ENCODE measurements at regions not wholly inside any gene's neighbourhood (a gene's known extent, or its start where the extent isn't known, plus 50 kb on each side); places are given as distances from the start of the nearest gene placed in this dataset.

DNA sequence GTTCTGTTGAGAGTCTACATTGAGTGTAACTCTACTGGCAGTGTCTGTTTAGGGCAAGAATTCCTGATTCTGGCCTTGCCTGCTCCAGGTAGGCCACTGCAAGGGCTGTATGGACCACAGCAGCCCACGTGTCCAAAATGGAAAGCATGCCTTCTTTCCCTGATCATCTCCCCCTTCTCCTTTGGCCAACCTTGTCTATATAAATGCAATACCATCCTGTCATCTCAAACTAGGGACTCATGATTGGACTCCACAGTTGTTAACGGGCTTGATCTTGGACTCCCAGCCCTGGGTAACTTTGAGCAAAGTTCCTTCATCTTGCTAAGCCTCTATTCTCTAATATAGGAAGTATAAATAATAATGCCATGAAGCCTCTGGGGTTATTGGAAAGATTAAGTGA is 533.6 kb downstream of the BNC2 start:
- TF ChIP-seq, protein P1, sequence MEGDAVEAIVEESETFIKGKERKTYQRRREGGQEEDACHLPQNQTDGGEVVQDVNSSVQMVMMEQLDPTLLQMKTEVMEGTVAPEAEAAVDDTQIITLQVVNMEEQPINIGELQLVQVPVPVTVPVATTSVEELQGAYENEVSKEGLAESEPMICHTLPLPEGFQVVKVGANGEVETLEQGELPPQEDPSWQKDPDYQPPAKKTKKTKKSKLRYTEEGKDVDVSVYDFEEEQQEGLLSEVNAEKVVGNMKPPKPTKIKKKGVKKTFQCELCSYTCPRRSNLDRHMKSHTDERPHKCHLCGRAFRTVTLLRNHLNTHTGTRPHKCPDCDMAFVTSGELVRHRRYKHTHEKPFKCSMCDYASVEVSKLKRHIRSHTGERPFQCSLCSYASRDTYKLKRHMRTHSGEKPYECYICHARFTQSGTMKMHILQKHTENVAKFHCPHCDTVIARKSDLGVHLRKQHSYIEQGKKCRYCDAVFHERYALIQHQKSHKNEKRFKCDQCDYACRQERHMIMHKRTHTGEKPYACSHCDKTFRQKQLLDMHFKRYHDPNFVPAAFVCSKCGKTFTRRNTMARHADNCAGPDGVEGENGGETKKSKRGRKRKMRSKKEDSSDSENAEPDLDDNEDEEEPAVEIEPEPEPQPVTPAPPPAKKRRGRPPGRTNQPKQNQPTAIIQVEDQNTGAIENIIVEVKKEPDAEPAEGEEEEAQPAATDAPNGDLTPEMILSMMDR (IDR thresholded peaks at IDR 0.05), result no peak
- no peak for TF ChIP-seq POLR2A (IDR thresholded peaks at IDR 0.05)

All from adrenal gland (tissue), 5 donors.